OCI-LY1 (cell line): ENCODE measurements at regions not wholly inside any gene's neighbourhood (a gene's known extent, or its start where the extent isn't known, plus 50 kb on each side); places are given as distances from the start of the nearest gene placed in this dataset.

Source experiments
- H2AFZ ChIP-seq: fragments of 200-600 bp; sonication (generic), shearing (Covaris generic); 2 replicates; pipeline ENCODE4 v1.6.0; 2014; ENCODE audit warnings: antibody characterized with exemption, mild to moderate bottlenecking, low read length
- H3F3A ChIP-seq: fragments of 200-600 bp; sonication (generic), shearing (Covaris generic); 2 replicates; pipeline ENCODE4 v1.6.0; 2014; ENCODE audit warnings: mild to moderate bottlenecking, antibody characterized with exemption, low read length, moderate library complexity; ENCODE audit not compliant: insufficient read depth
- H3K27ac ChIP-seq: fragments of 200-600 bp; sonication (generic); 2 replicates; pipeline ENCODE4 v1.5.1; 2014; ENCODE audit warnings: low read length, mixed run types, mild to moderate bottlenecking, low read depth; ENCODE audit not compliant: poor library complexity, severe bottlenecking
- H3K27me3 ChIP-seq: fragments of 200-600 bp; sonication (generic); 2 replicates; pipeline ENCODE4 v1.6.0; 2014; ENCODE audit warnings: antibody characterized with exemption, mild to moderate bottlenecking, low read length, moderate library complexity; ENCODE audit not compliant: insufficient read depth
- H3K36me3 ChIP-seq: fragments of 200-600 bp; sonication (generic); 2 replicates; pipeline ENCODE4 v1.6.1; 2014; ENCODE audit warnings: mild to moderate bottlenecking, antibody characterized with exemption, low read length, moderate library complexity, mixed read lengths; ENCODE audit not compliant: insufficient read depth
- H3K4me1 ChIP-seq: fragments of 200-600 bp; sonication (generic); 2 replicates; pipeline ENCODE4 v1.5.1; 2014; ENCODE audit warnings: mild to moderate bottlenecking, low read length, moderate library complexity; ENCODE audit not compliant: insufficient read depth, severe bottlenecking
- H3K4me2 ChIP-seq: fragments of 200-600 bp; sonication (generic), shearing (Covaris generic); 2 replicates; pipeline ENCODE4 v1.6.1; 2014; ENCODE audit warnings: low read length
- H3K4me3 ChIP-seq: fragments of 200-600 bp; sonication (generic); 2 replicates; pipeline ENCODE4 v1.5.1; 2014; ENCODE audit warnings: low read length, low read depth, mild to moderate bottlenecking, mixed read lengths; ENCODE audit not compliant: poor library complexity, severe bottlenecking
- H3K79me2 ChIP-seq: fragments of 200-600 bp; shearing (Covaris generic); 2 replicates; pipeline ENCODE4 v1.6.1; 2016; ENCODE audit warnings: mixed run types, low read length, mixed read lengths; ENCODE audit not compliant: insufficient read depth
- H3K9ac ChIP-seq: fragments of 200-600 bp; sonication (generic), shearing (Covaris generic); 2 replicates; pipeline ENCODE4 v1.6.1; 2014; ENCODE audit warnings: mild to moderate bottlenecking, low read length, mixed read lengths
- H3K9me2 ChIP-seq: fragments of 200-600 bp; sonication (generic), shearing (Covaris generic); 2 replicates; pipeline ENCODE4 v1.6.1; 2014; ENCODE audit warnings: low read depth, mild to moderate bottlenecking, low read length, mixed read lengths
- H3K9me3 ChIP-seq: fragments of 200-600 bp; shearing (Covaris generic); 2 replicates; pipeline ENCODE4 v1.6.1; 2014; ENCODE audit warnings: low read length, mixed read lengths
- H4K20me1 ChIP-seq: fragments of 200-600 bp; sonication (generic), shearing (Covaris generic); 2 replicates; pipeline ENCODE4 v1.6.0; 2016; ENCODE audit warnings: mild to moderate bottlenecking, low read length; ENCODE audit not compliant: insufficient read depth
- CTCF ChIP-seq: fragments of 200-600 bp; sonication (generic), shearing (Covaris generic); IDR thresholded peaks from 2 replicates; pipeline ENCODE4 v1.5.1; 2017; ENCODE audit warnings: mild to moderate bottlenecking, antibody characterized with exemption, low read length, moderate library complexity, mixed read lengths
- EZH2 ChIP-seq: fragments of 200-600 bp; sonication (generic), shearing (Covaris generic); IDR thresholded peaks from 2 replicates; pipeline ENCODE4 v1.8.0; 2017; ENCODE audit warnings: borderline replicate concordance, mixed run types, mild to moderate bottlenecking, antibody characterized with exemption, low read length, moderate library complexity, mixed read lengths

DNA sequence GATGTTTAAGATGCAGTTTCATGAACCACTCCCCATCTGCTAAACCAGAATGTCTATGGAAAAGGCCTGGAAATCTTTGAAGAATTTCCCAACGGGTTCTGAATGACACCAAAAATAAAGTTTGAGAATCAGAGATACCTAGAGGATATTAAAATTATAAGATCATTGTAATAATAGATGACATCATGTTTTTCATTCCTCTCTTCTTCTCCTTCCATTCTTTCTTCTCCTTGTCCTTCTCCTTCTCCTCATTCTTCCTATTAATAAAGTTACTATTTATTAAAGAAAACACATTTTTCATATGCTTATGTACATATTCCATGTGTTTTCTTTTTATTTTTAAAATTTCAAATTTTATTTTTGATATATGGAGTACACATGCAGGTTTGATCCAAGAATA, 1449.4 kb downstream of the LRFN5 start:
- Histone ChIP-seq H4K20me1 (no peaks in the 10 kb centered on the region), H3K27ac (no peak overlapping the region), H3K9ac (no peak overlapping the region), H3K79me2 (no peaks in the 10 kb centered on the region), H2AFZ (no peak overlapping the region), H3K36me3 (no peaks in the 10 kb centered on the region), H3K27me3 (no peaks in the 10 kb centered on the region), H3K9me2 (no peaks in the 10 kb centered on the region), H3K4me1 (no peaks in the 10 kb centered on the region), H3K9me3 (no peaks in the 10 kb centered on the region), H3K4me2 (no peak overlapping the region), H3K4me3 (no peak overlapping the region), H3F3A (no peaks in the 10 kb centered on the region)
- TF ChIP-seq EZH2 (no peak), CTCF (no peak)

DNA sequence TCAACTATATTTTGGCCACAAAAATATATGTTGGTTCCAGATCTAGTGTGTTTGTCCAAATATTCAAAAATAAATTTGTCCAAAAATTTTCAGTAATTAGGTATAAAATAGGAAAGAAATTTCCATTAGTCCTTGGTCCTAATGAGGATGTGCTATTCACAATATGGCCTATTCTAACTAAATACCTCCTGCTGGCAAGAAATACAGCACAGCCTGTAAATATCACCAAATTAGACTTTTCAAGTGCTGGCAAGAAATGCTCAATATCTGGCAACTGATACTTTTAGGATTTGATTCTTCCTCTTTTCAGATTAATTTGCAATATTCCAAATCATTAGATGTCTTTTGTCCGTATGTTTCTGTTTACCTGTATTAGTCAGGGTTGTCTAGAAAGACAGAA, 1446.2 kb downstream of the LRFN5 start:
- no peaks in the 10 kb centered on the region for H3F3A ChIP-seq
- TF ChIP-seq CTCF = no peak
- no peak for TF ChIP-seq EZH2
- no peaks in the 10 kb centered on the region for H3K4me1 ChIP-seq
- H3K27ac ChIP-seq = no peak overlapping the region
- H3K9ac ChIP-seq = no peak overlapping the region
- no peaks in the 10 kb centered on the region for H3K27me3 ChIP-seq
- no peaks in the 10 kb centered on the region for H4K20me1 ChIP-seq
- H3K9me3 ChIP-seq = no peaks in the 10 kb centered on the region
- no peaks in the 10 kb centered on the region for H3K36me3 ChIP-seq
- H3K4me2 ChIP-seq = no peak overlapping the region
- no peak overlapping the region for H2AFZ ChIP-seq
- H3K79me2 ChIP-seq = no peaks in the 10 kb centered on the region
- no peaks in the 10 kb centered on the region for H3K9me2 ChIP-seq
- no peak overlapping the region for H3K4me3 ChIP-seq

- H3K9ac ChIP-seq = no peak overlapping the region
Observed at GRCh38 chr14:43043850-43044249, 1437.2 kb downstream of the LRFN5 start.

More at GRCh38 chr14:43043850-43044249, 1437.2 kb downstream of the LRFN5 start:
- H3K27me3 ChIP-seq = no peaks in the 10 kb centered on the region
- H3K9me3 ChIP-seq = no peaks in the 10 kb centered on the region
- TF ChIP-seq CTCF (no peak), EZH2 (no peak)
- no peaks in the 10 kb centered on the region for H3K4me1 ChIP-seq
- no peaks in the 10 kb centered on the region for H3K79me2 ChIP-seq
- H3F3A ChIP-seq = no peaks in the 10 kb centered on the region
- H2AFZ ChIP-seq = no peak overlapping the region
- H3K36me3 ChIP-seq = no peaks in the 10 kb centered on the region
- no peak overlapping the region for H3K4me3 ChIP-seq
- no peaks in the 10 kb centered on the region for H4K20me1 ChIP-seq
- no peak overlapping the region for H3K27ac ChIP-seq
- H3K9me2 ChIP-seq = no peaks in the 10 kb centered on the region
- H3K4me2 ChIP-seq = no peak overlapping the region
